ENCODE measurements at regions not wholly inside any gene's neighbourhood (a gene's known extent, or its start where the extent isn't known, plus 50 kb on each side); places are given as distances from the start of the nearest gene placed in this dataset.
A peak's percentile ranks its signal among the peaks of the same experiment; 100 is the strongest.

DNA sequence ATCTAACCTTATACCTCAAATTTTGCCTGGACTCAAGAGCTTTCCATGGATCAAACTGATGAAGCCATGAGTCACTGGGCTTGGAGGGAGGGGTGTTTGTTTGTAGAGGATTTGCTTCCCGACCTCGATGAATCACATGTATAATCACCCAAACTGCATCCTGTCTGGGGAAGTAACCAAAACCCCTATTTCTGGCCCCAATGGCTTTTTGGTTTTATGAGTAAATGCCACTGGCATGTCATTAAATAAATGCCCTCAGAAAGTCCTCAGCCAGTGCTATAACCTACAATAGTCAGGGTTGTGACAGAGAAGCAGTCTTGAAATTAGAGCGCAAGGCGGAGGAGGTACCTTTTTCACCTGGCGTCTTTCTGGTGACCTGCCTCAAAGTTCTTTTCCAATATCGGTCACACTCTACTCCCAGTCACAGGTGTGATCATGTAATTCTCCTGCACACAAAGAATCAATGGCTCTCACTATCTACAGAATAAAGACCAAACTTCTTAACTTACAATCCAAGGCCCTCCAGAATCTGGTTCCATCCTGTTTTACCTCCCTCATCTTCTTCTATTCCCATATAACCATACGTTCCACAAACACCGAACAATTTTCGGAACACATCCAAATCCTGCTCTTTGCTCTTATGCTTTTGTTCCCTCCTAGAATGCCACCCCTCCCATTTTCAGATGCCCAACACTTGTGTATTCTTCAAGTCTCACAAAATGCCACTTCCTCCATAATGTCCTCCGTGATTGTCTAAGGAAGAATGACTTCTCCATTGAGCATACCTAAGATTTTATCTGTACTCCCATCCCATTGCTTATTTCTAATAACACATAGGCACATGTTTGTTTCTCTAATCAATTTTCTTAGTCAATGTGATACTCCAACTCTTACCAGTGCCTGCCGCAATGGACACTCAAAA, 81.3 kb upstream of the BLID start:
- RAD21 ChIA-PET (ENCODE audit: low non-redundant PET in 1 of 2, low total read pairs in 2 of 2, uncharacterized antibody in 2 of 2, unreplicated experiment in 2 of 2): no interaction called here
- H3K27ac ChIP-seq (ENCODE audit: low read depth, low read length): peak overlapping the region; percentile 97
- peak overlapping the region; percentile 56 for H3K9ac ChIP-seq (ENCODE audit: low read length)
- H3K4me3 ChIP-seq (replicated peaks in 1 of 2; ENCODE audit: low read depth in 1 of 2, low read length in 2 of 2): peak overlapping the region in 1 of 2 experiments; percentile 16; a peak in 1 of 4 replicates
- no peaks in the 10 kb centered on the region for H3K9me2 ChIP-seq (ENCODE audit: insufficient read depth)
- BruUV-seq (replicated peaks): TSS peak; percentile 96
- H3K27me3 ChIP-seq (ENCODE audit: insufficient read depth, low read length): no peaks in the 10 kb centered on the region
- TF ChIP-seq RAD21 (IDR thresholded peaks at IDR 0.05; ENCODE audit: low read depth): no peak
- TF ChIP-seq YY1 (IDR thresholded peaks at IDR 0.05; ENCODE audit: extremely low read depth, insufficient replicate concordance, low read depth, low read length): peak; percentile 77
- peak; percentile 93 for TF ChIP-seq POLR2AphosphoS5 (IDR thresholded peaks at IDR 0.05; ENCODE audit: low read depth, low read length)
- TF ChIP-seq, protein P1, sequence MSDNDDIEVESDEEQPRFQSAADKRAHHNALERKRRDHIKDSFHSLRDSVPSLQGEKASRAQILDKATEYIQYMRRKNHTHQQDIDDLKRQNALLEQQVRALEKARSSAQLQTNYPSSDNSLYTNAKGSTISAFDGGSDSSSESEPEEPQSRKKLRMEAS (IDR thresholded peaks at IDR 0.05): no peak
- TF ChIP-seq POLR2A (IDR thresholded peaks at IDR 0.05; ENCODE audit: borderline replicate concordance, extremely low read depth, insufficient read depth, insufficient read length): peak; percentile 54
- TF ChIP-seq, protein P2, sequence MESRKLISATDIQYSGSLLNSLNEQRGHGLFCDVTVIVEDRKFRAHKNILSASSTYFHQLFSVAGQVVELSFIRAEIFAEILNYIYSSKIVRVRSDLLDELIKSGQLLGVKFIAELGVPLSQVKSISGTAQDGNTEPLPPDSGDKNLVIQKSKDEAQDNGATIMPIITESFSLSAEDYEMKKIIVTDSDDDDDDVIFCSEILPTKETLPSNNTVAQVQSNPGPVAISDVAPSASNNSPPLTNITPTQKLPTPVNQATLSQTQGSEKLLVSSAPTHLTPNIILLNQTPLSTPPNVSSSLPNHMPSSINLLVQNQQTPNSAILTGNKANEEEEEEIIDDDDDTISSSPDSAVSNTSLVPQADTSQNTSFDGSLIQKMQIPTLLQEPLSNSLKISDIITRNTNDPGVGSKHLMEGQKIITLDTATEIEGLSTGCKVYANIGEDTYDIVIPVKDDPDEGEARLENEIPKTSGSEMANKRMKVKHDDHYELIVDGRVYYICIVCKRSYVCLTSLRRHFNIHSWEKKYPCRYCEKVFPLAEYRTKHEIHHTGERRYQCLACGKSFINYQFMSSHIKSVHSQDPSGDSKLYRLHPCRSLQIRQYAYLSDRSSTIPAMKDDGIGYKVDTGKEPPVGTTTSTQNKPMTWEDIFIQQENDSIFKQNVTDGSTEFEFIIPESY (IDR thresholded peaks at IDR 0.05; ENCODE audit: extremely low read depth, insufficient replicate concordance, low read length): peak; percentile 81
- no peak for TF ChIP-seq SRF (IDR thresholded peaks at IDR 0.05; ENCODE audit: low read depth)
- TF ChIP-seq TCF7L2 (IDR thresholded peaks at IDR 0.05; ENCODE audit: borderline replicate concordance, extremely low read depth, insufficient read depth, insufficient read length): peak; percentile 95
- no peak for TF ChIP-seq ZNF274 (IDR thresholded peaks at IDR 0.05; ENCODE audit: low read depth, low read length)
- TF ChIP-seq ZFX (IDR thresholded peaks at IDR 0.05): no peak
- POLR2A ChIA-PET: interaction anchor here (0.7 to 2.1 kb wide), 14 partner anchors 8 to 59 kb away, joined by 3 to 10 read pairs (median 4); no protein-coding TSS in a partner anchor
- H4K20me1 ChIP-seq (ENCODE audit: insufficient read depth): no peaks in the 10 kb centered on the region
- peaks cover 76 to 95% of the 10 kb centered on the region in 2 experiments for H3K4me1 ChIP-seq (ENCODE audit: control insufficient read depth in 1 of 2, insufficient read depth in 2 of 2, low read length in 2 of 2)
- H3K4me2 ChIP-seq (ENCODE audit: low read length): peak overlapping the region; percentile 66
- ATAC-seq (peak; percentile 74), DNase-seq (ENCODE audit: low read depth, low spot score) (peak; percentile 99)
- H3K79me2 ChIP-seq (ENCODE audit: insufficient read depth, low read length): peaks cover 90% of the 10 kb centered on the region
- no peak overlapping the region for H2AFZ ChIP-seq (ENCODE audit: low read depth, low read length, poor library complexity, severe bottlenecking)
- no peaks in the 10 kb centered on the region for H3K9me3 ChIP-seq (ENCODE audit: control insufficient read depth in 1 of 2, insufficient read depth in 1 of 2, low read depth in 1 of 2, low read length in 2 of 2)
- CTCF ChIA-PET: interaction anchor here (0.6 to 1.0 kb wide), 3 partner anchors 89 to 309 kb away, joined by 3 to 4 read pairs (median 3); no protein-coding TSS in a partner anchor
- intact Hi-C loops (cut with micrococcal nuclease): loop anchor here (1.0 kb wide), 1 partner anchor 89 kb away; no protein-coding TSS in a partner anchor
- H3K36me3 ChIP-seq (ENCODE audit: control insufficient read depth in 1 of 2, insufficient read depth in 2 of 2, low read length in 2 of 2): peaks cover 0 to 15% of the 10 kb centered on the region in 2 experiments; a peak in 2 of 4 replicates

All from HCT116 (cell line).